ENCODE measurements at regions not wholly inside any gene's neighbourhood (a gene's known extent, or its start where the extent isn't known, plus 50 kb on each side); places are given as distances from the start of the nearest gene placed in this dataset.

GRCh38 chr10:77732213-77733003 is 94.8 kb upstream of the KCNMA1 start:
- Histone ChIP-seq H3K4me2 (ENCODE audit: unreplicated experiment) (no peak overlapping the region), H2AFZ (no peak overlapping the region), H3F3A (ENCODE audit: insufficient read depth) (no peaks in the 10 kb centered on the region), H3K9me3 (ENCODE audit: low read depth) (no peaks in the 10 kb centered on the region), H3K79me2 (ENCODE audit: insufficient read depth) (no peaks in the 10 kb centered on the region), H3K9me2 (ENCODE audit: insufficient read depth) (no peaks in the 10 kb centered on the region), H4K20me1 (ENCODE audit: insufficient read depth) (no peaks in the 10 kb centered on the region), H3K27ac (no peak overlapping the region), H3K27me3 (replicated peaks; ENCODE audit: insufficient read depth) (no peaks in the 10 kb centered on the region), H3K9ac (no peak overlapping the region), H3K36me3 (ENCODE audit: low read depth) (no peaks in the 10 kb centered on the region), H3K4me1 (ENCODE audit: insufficient read depth) (peaks cover 3% of the 10 kb centered on the region; the same call in 1 of the 2 replicates), H3K4me3 (no peak overlapping the region)
- no peak for DNase-seq
- TF ChIP-seq EZH2phosphoT487 (IDR thresholded peaks at IDR 0.05; ENCODE audit: insufficient read depth, low read depth) (no peak), EZH2 (IDR thresholded peaks at IDR 0.05; ENCODE audit: insufficient read depth, poor library complexity, severe bottlenecking) (no peak)
- 90 to 91% methylated on average over 23 of the region's 23 CpGs for WGBS, 2 experiments (ENCODE audit: low coverage in 1 of 2, low lambda C conversion rate in 2 of 2, missing lambda C conversion rate in 2 of 2)
- in situ Hi-C loops (cut with MboI): no loop called here

GRCh38 chr10:77727481-77727880 is 89.9 kb upstream of the KCNMA1 start:
- H3K9ac ChIP-seq: no peak overlapping the region
- no peak overlapping the region for H3K27ac ChIP-seq
- in situ Hi-C loops (cut with MboI): no loop called here
- peaks cover 16% of the 10 kb centered on the region for H3K4me1 ChIP-seq (ENCODE audit: insufficient read depth)
- TF ChIP-seq EZH2phosphoT487 (IDR thresholded peaks at IDR 0.05; ENCODE audit: insufficient read depth, low read depth) (no peak), EZH2 (IDR thresholded peaks at IDR 0.05; ENCODE audit: insufficient read depth, poor library complexity, severe bottlenecking) (no peak)
- no peaks in the 10 kb centered on the region for H4K20me1 ChIP-seq (ENCODE audit: insufficient read depth)
- H3F3A ChIP-seq (ENCODE audit: insufficient read depth): no peaks in the 10 kb centered on the region
- no peak for DNase-seq
- no peak overlapping the region for H3K4me3 ChIP-seq
- no peaks in the 10 kb centered on the region for H3K79me2 ChIP-seq (ENCODE audit: insufficient read depth)
- H3K36me3 ChIP-seq (ENCODE audit: low read depth): no peaks in the 10 kb centered on the region
- no peak overlapping the region for H3K4me2 ChIP-seq (ENCODE audit: unreplicated experiment)
- WGBS, 2 experiments (ENCODE audit: low coverage in 1 of 2, low lambda C conversion rate in 2 of 2, missing lambda C conversion rate in 2 of 2): 46 to 49% methylated on average over 3 of the region's 3 CpGs
- no peaks in the 10 kb centered on the region for H3K9me3 ChIP-seq (ENCODE audit: low read depth)
- no peak overlapping the region for H2AFZ ChIP-seq
- no peaks in the 10 kb centered on the region for H3K9me2 ChIP-seq (ENCODE audit: insufficient read depth)
- H3K27me3 ChIP-seq (replicated peaks; ENCODE audit: insufficient read depth): no peaks in the 10 kb centered on the region

GRCh38 chr10:77726732-77727131 is 89.1 kb upstream of the KCNMA1 start:
- in situ Hi-C loops (cut with MboI): no loop called here
- H3K79me2 ChIP-seq (ENCODE audit: insufficient read depth): no peaks in the 10 kb centered on the region
- H2AFZ ChIP-seq: no peak overlapping the region
- no peaks in the 10 kb centered on the region for H3K36me3 ChIP-seq (ENCODE audit: low read depth)
- 56 to 65% methylated on average over 3 of the region's 3 CpGs for WGBS, 2 experiments (ENCODE audit: low coverage in 1 of 2, low lambda C conversion rate in 2 of 2, missing lambda C conversion rate in 2 of 2)
- H3K4me3 ChIP-seq: no peak overlapping the region
- H3K9me3 ChIP-seq (ENCODE audit: low read depth): no peaks in the 10 kb centered on the region
- H4K20me1 ChIP-seq (ENCODE audit: insufficient read depth): no peaks in the 10 kb centered on the region
- H3K4me1 ChIP-seq (ENCODE audit: insufficient read depth): peaks cover 16% of the 10 kb centered on the region
- no peak for DNase-seq
- no peaks in the 10 kb centered on the region for H3F3A ChIP-seq (ENCODE audit: insufficient read depth)
- no peaks in the 10 kb centered on the region for H3K9me2 ChIP-seq (ENCODE audit: insufficient read depth)
- H3K4me2 ChIP-seq (ENCODE audit: unreplicated experiment): no peak overlapping the region
- no peak overlapping the region for H3K9ac ChIP-seq
- no peak overlapping the region for H3K27ac ChIP-seq
- TF ChIP-seq EZH2 (IDR thresholded peaks at IDR 0.05; ENCODE audit: insufficient read depth, poor library complexity, severe bottlenecking): no peak
- no peak for TF ChIP-seq EZH2phosphoT487 (IDR thresholded peaks at IDR 0.05; ENCODE audit: insufficient read depth, low read depth)
- no peaks in the 10 kb centered on the region for H3K27me3 ChIP-seq (replicated peaks; ENCODE audit: insufficient read depth)

GRCh38 chr10:77726301-77726700 is 88.7 kb upstream of the KCNMA1 start:
- in situ Hi-C loops (cut with MboI): no loop called here
- no peak for TF ChIP-seq EZH2phosphoT487 (IDR thresholded peaks at IDR 0.05; ENCODE audit: insufficient read depth, low read depth)
- no peak for TF ChIP-seq EZH2 (IDR thresholded peaks at IDR 0.05; ENCODE audit: insufficient read depth, poor library complexity, severe bottlenecking)
- H3K27me3 ChIP-seq (replicated peaks; ENCODE audit: insufficient read depth): no peaks in the 10 kb centered on the region
- H4K20me1 ChIP-seq (ENCODE audit: insufficient read depth): no peaks in the 10 kb centered on the region
- no peak overlapping the region for H3K9ac ChIP-seq
- H2AFZ ChIP-seq: no peak overlapping the region
- no peak overlapping the region for H3K4me3 ChIP-seq
- no peak for DNase-seq
- H3F3A ChIP-seq (ENCODE audit: insufficient read depth): no peaks in the 10 kb centered on the region
- WGBS, 2 experiments (ENCODE audit: low coverage in 1 of 2, low lambda C conversion rate in 2 of 2, missing lambda C conversion rate in 2 of 2): 98 to 100% methylated on average over 1 of the region's 1 CpG
- no peaks in the 10 kb centered on the region for H3K9me3 ChIP-seq (ENCODE audit: low read depth)
- H3K9me2 ChIP-seq (ENCODE audit: insufficient read depth): no peaks in the 10 kb centered on the region
- no peak overlapping the region for H3K27ac ChIP-seq
- H3K36me3 ChIP-seq (ENCODE audit: low read depth): no peaks in the 10 kb centered on the region
- H3K79me2 ChIP-seq (ENCODE audit: insufficient read depth): no peaks in the 10 kb centered on the region
- peaks cover 16% of the 10 kb centered on the region for H3K4me1 ChIP-seq (ENCODE audit: insufficient read depth)
- no peak overlapping the region for H3K4me2 ChIP-seq (ENCODE audit: unreplicated experiment)
